ENCODE measurements at regions not wholly inside any gene's neighbourhood (a gene's known extent, or its start where the extent isn't known, plus 50 kb on each side); places are given as distances from the start of the nearest gene placed in this dataset.

- no TSS peak for BruUV-seq (replicated peaks)
- Histone ChIP-seq H4K91ac (ENCODE audit: insufficient read depth, low read depth, low read length) (no peak overlapping the region), H3K56ac (ENCODE audit: extremely low read depth, insufficient read depth, low read length) (no peak overlapping the region), H2AK9ac (replicated peaks; ENCODE audit: low read depth, low read length, poor library complexity) (no peak overlapping the region), H4K20me1 (ENCODE audit: insufficient read depth, low read length) (no peaks in the 10 kb centered on the region), H3K9ac (ENCODE audit: low read depth, low read length) (no peak overlapping the region), H2AK5ac (ENCODE audit: low read depth, low read length) (no peak overlapping the region), H3K4me3 (ENCODE audit: insufficient read depth, low read depth, low read length) (no peak overlapping the region), H3K14ac (replicated peaks; ENCODE audit: low read depth, low read length) (no peak overlapping the region), H2BK15ac (ENCODE audit: low read depth, low read length) (no peak overlapping the region), H4K5ac (ENCODE audit: low read depth, low read length) (no peak overlapping the region), H2AFZ (replicated peaks; ENCODE audit: low read length, poor library complexity) (no peak overlapping the region), H3K18ac (ENCODE audit: low read depth, low read length) (no peak overlapping the region), H3K4ac (ENCODE audit: low read depth, low read length) (no peak overlapping the region), H3K4me1 (ENCODE audit: control insufficient read depth, insufficient read depth, low read length) (no peaks in the 10 kb centered on the region), H3K4me2 (ENCODE audit: low read depth, low read length) (no peak overlapping the region), H3K9me1 (ENCODE audit: insufficient read depth, low read length) (no peaks in the 10 kb centered on the region), H2BK5ac (ENCODE audit: low read depth, low read length, poor library complexity, severe bottlenecking) (no peak overlapping the region), H3K27me3 (ENCODE audit: control insufficient read depth, insufficient read depth, low read length) (no peaks in the 10 kb centered on the region), H4K8ac (ENCODE audit: low read depth in 2 of 2, low read length in 2 of 2) (no peak overlapping the region), H3K9me3 (ENCODE audit: control insufficient read depth, insufficient read depth, low read length) (no peaks in the 10 kb centered on the region), H2BK120ac (ENCODE audit: low read depth, low read length) (no peak overlapping the region), H3K36me3 (ENCODE audit: control insufficient read depth, insufficient read depth, low read length) (no peaks in the 10 kb centered on the region), H3K79me1 (ENCODE audit: low read depth in 1 of 2, low read length in 2 of 2) (no peaks in the 10 kb centered on the region), H3K23ac (ENCODE audit: low read depth, low read length) (no peak overlapping the region), H3K27ac (ENCODE audit: insufficient read depth, low read length) (no peak overlapping the region), H2BK20ac (ENCODE audit: low read depth, low read length) (no peak overlapping the region)
- TF ChIP-seq RAD21 (IDR thresholded peaks at IDR 0.05; ENCODE audit: low read length) (no peak), MAFK (IDR thresholded peaks at IDR 0.05; ENCODE audit: low read depth, low read length) (no peak), CHD1 (IDR thresholded peaks at IDR 0.05; ENCODE audit: low read depth, low read length) (no peak), SMC3 (IDR thresholded peaks at IDR 0.05; ENCODE audit: low read depth, low read length) (no peak), NFE2L2 (IDR thresholded peaks at IDR 0.05; ENCODE audit: low read depth, low read length) (no peak), ELK1 (IDR thresholded peaks at IDR 0.05; ENCODE audit: borderline replicate concordance, low read depth, low read length) (no peak), FOS (IDR thresholded peaks at IDR 0.05; ENCODE audit: low read depth, low read length) (no peak), POLR2A (IDR thresholded peaks at IDR 0.05; ENCODE audit: low read depth, low read length) (no peak), RCOR1 (IDR thresholded peaks at IDR 0.05; ENCODE audit: insufficient replicate concordance, low read length) (no peak), CEBPB (IDR thresholded peaks at IDR 0.05; ENCODE audit: low read depth, low read length) (no peak), BHLHE40 (IDR thresholded peaks at IDR 0.05; ENCODE audit: low read depth, low read length) (no peak)
- TF ChIP-seq, protein P1, sequence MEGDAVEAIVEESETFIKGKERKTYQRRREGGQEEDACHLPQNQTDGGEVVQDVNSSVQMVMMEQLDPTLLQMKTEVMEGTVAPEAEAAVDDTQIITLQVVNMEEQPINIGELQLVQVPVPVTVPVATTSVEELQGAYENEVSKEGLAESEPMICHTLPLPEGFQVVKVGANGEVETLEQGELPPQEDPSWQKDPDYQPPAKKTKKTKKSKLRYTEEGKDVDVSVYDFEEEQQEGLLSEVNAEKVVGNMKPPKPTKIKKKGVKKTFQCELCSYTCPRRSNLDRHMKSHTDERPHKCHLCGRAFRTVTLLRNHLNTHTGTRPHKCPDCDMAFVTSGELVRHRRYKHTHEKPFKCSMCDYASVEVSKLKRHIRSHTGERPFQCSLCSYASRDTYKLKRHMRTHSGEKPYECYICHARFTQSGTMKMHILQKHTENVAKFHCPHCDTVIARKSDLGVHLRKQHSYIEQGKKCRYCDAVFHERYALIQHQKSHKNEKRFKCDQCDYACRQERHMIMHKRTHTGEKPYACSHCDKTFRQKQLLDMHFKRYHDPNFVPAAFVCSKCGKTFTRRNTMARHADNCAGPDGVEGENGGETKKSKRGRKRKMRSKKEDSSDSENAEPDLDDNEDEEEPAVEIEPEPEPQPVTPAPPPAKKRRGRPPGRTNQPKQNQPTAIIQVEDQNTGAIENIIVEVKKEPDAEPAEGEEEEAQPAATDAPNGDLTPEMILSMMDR (conservative IDR thresholded peaks at IDR 0.05; ENCODE audit: low read depth, low read length) = no peak
- dilution Hi-C loops (cut with HindIII; ENCODE audit: low sequenced_read_pairs, unreplicated experiment) (no loop called here), in situ Hi-C loops (cut with MboI; ENCODE audit: low sequenced_read_pairs) (no loop called here), intact Hi-C loops (cut with micrococcal nuclease) (no loop called here)
- ChIA-PET CTCF (no interaction called here), POLR2A (ENCODE audit: unreplicated experiment) (no interaction called here)
- DNase-seq (no peak), ATAC-seq (ENCODE audit: low read depth) (no peak)
- WGBS, 2 experiments (ENCODE audit: extremely low coverage in 2 of 2, insufficient read length in 1 of 2) = no CpG with 5 or more reads among the region's 2 CpGs
Measured at GRCh38 chr9:25517701-25518100, 160.5 kb downstream of the TUSC1 start.

Data from IMR-90 (cell line).